SK-N-MC (cell line): ENCODE measurements at regions not wholly inside any gene's neighbourhood (a gene's known extent, or its start where the extent isn't known, plus 50 kb on each side); places are given as distances from the start of the nearest gene placed in this dataset.

Source experiments
- EZH2 ChIP-seq: fragments of 200-600 bp; sonication (generic); IDR thresholded peaks from one replicate; pipeline ENCODE4 v1.6.1; 2017; ENCODE audit warnings: antibody characterized with exemption
- FOXP2 ChIP-seq: optimal IDR thresholded peaks from 2 replicates; pipeline ENCODE3; 2011; ENCODE audit warnings: mild to moderate bottlenecking, moderate library complexity; ENCODE audit not compliant: insufficient read depth; ENCODE audit errors: extremely low read length, control extremely low read depth
- POLR2AphosphoS5 ChIP-seq: IDR thresholded peaks from 2 replicates; pipeline ENCODE4 v1.6.1; 2012; ENCODE audit warnings: mild to moderate bottlenecking, low read depth, low read length, borderline replicate concordance

- TF ChIP-seq EZH2 (no peak), POLR2AphosphoS5 (no peak), FOXP2 (no peak)
These were observed 358.5 kb upstream of the SFSWAP start for GRCh38 chr12:131352296-131352900.
